ENCODE measurements at regions not wholly inside any gene's neighbourhood (a gene's known extent, or its start where the extent isn't known, plus 50 kb on each side); places are given as distances from the start of the nearest gene placed in this dataset.

DNA sequence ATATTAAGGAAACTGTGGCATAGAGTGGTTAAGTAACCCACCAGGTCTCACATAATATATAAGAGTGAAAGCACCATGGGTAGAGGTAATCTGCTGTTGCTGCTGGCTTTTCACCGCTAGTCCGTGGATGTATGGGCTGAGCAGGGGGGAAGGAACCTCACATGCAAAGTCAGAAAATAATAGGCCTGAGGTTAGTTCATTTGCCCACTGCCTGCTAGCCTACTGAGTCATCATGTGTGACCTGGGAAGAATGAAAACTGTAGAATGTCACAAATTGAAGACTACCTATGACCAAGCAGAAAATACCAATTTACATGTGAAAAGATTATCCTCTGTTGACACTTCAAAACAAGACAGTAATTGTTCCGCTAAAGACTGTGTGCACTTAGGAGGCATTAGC lies 560.1 kb upstream of the FAT3 start:
- Histone ChIP-seq H3K4me2 (ENCODE audit: low read depth, low read length) (no peak overlapping the region), H4K20me1 (ENCODE audit: insufficient read depth, low read length) (no peaks in the 10 kb centered on the region), H3K18ac (ENCODE audit: low read depth, low read length) (no peak overlapping the region), H3K9ac (ENCODE audit: low read depth, low read length) (no peak overlapping the region), H4K91ac (ENCODE audit: insufficient read depth, low read depth, low read length) (no peak overlapping the region), H3K4ac (ENCODE audit: low read depth, low read length) (no peak overlapping the region), H2BK5ac (ENCODE audit: low read depth, low read length, poor library complexity, severe bottlenecking) (no peak overlapping the region), H4K8ac (ENCODE audit: low read depth in 2 of 2, low read length in 2 of 2) (no peak overlapping the region), H2BK120ac (ENCODE audit: low read depth, low read length) (no peak overlapping the region), H2AFZ (replicated peaks; ENCODE audit: low read length, poor library complexity) (no peak overlapping the region), H3K4me3 (ENCODE audit: insufficient read depth, low read depth, low read length) (no peak overlapping the region), H3K9me1 (ENCODE audit: insufficient read depth, low read length) (no peaks in the 10 kb centered on the region), H3K27me3 (ENCODE audit: control insufficient read depth, insufficient read depth, low read length) (no peaks in the 10 kb centered on the region), H3K23ac (ENCODE audit: low read depth, low read length) (no peak overlapping the region), H3K27ac (ENCODE audit: insufficient read depth, low read length) (no peak overlapping the region), H4K5ac (ENCODE audit: low read depth, low read length) (no peak overlapping the region), H2AK9ac (replicated peaks; ENCODE audit: low read depth, low read length, poor library complexity) (no peak overlapping the region), H2AK5ac (ENCODE audit: low read depth, low read length) (no peak overlapping the region), H2BK15ac (ENCODE audit: low read depth, low read length) (no peak overlapping the region), H3K79me1 (ENCODE audit: low read depth in 1 of 2, low read length in 2 of 2) (no peaks in the 10 kb centered on the region), H3K14ac (replicated peaks; ENCODE audit: low read depth, low read length) (no peak overlapping the region), H3K56ac (ENCODE audit: extremely low read depth, insufficient read depth, low read length) (no peak overlapping the region), H3K9me3 (ENCODE audit: control insufficient read depth, insufficient read depth, low read length) (peaks cover 18% of the 10 kb centered on the region), H3K36me3 (ENCODE audit: control insufficient read depth, insufficient read depth, low read length) (no peaks in the 10 kb centered on the region), H3K4me1 (ENCODE audit: control insufficient read depth, insufficient read depth, low read length) (no peaks in the 10 kb centered on the region), H2BK20ac (ENCODE audit: low read depth, low read length) (no peak overlapping the region)
- no peak for DNase-seq
- TF ChIP-seq SMC3 (IDR thresholded peaks at IDR 0.05; ENCODE audit: low read depth, low read length) (no peak), MAFK (IDR thresholded peaks at IDR 0.05; ENCODE audit: low read depth, low read length) (no peak), POLR2A (IDR thresholded peaks at IDR 0.05; ENCODE audit: low read depth, low read length) (no peak), BHLHE40 (IDR thresholded peaks at IDR 0.05; ENCODE audit: low read depth, low read length) (no peak), RFX5 (IDR thresholded peaks at IDR 0.05; ENCODE audit: low read depth, low read length) (no peak), CHD1 (IDR thresholded peaks at IDR 0.05; ENCODE audit: low read depth, low read length) (no peak), CEBPB (IDR thresholded peaks at IDR 0.05; ENCODE audit: low read depth, low read length) (no peak), MAZ (IDR thresholded peaks at IDR 0.05; ENCODE audit: borderline replicate concordance, low read depth, low read length) (no peak)
- TF ChIP-seq, protein P1, sequence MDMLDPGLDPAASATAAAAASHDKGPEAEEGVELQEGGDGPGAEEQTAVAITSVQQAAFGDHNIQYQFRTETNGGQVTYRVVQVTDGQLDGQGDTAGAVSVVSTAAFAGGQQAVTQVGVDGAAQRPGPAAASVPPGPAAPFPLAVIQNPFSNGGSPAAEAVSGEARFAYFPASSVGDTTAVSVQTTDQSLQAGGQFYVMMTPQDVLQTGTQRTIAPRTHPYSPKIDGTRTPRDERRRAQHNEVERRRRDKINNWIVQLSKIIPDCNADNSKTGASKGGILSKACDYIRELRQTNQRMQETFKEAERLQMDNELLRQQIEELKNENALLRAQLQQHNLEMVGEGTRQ (IDR thresholded peaks at IDR 0.05; ENCODE audit: low read depth, low read length), result no peak
- TF ChIP-seq, protein P2, sequence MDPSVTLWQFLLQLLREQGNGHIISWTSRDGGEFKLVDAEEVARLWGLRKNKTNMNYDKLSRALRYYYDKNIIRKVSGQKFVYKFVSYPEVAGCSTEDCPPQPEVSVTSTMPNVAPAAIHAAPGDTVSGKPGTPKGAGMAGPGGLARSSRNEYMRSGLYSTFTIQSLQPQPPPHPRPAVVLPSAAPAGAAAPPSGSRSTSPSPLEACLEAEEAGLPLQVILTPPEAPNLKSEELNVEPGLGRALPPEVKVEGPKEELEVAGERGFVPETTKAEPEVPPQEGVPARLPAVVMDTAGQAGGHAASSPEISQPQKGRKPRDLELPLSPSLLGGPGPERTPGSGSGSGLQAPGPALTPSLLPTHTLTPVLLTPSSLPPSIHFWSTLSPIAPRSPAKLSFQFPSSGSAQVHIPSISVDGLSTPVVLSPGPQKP (IDR thresholded peaks at IDR 0.05; ENCODE audit: borderline replicate concordance, low read depth, low read length), result no peak
- no TSS peak for BruUV-seq (replicated peaks)
- WGBS, 2 experiments (ENCODE audit: extremely low coverage in 2 of 2, insufficient read length in 1 of 2), result no CpG with 5 or more reads among the region's 3 CpGs
- ChIA-PET CTCF (no interaction called here), POLR2A (ENCODE audit: unreplicated experiment) (no interaction called here)
- no peak for ATAC-seq (ENCODE audit: low read depth)
- intact Hi-C loops (cut with micrococcal nuclease), result no loop called here
- dilution Hi-C loops (cut with HindIII; ENCODE audit: low sequenced_read_pairs, unreplicated experiment), result no loop called here
- in situ Hi-C loops (cut with MboI; ENCODE audit: low sequenced_read_pairs), result no loop called here

All from IMR-90 (cell line).